Activated CD4-positive, alpha-beta T cell treated with anti-CD3 and anti-CD28 coated beads, Interleukin-2, amount 10 ng/mL, durations not matched to agents 24 days and 14 days (primary cell): ENCODE measurements at regions not wholly inside any gene's neighbourhood (a gene's known extent, or its start where the extent isn't known, plus 50 kb on each side); places are given as distances from the start of the nearest gene placed in this dataset.

Experiments
- DNase-seq: peaks from one replicate; pipeline ENCODE4 v3.0.0; 2022
- H3K27ac Mint-ChIP-seq: one replicate; pipeline ENCODE4 v1.8.0; 2022; ENCODE audit warnings: mild to moderate bottlenecking, mixed read lengths
- H3K27me3 Mint-ChIP-seq: one replicate; pipeline ENCODE4 v1.8.0; 2022; ENCODE audit warnings: mixed read lengths
- H3K36me3 Mint-ChIP-seq: one replicate; pipeline ENCODE4 v1.8.0; 2022; ENCODE audit warnings: low read depth, mild to moderate bottlenecking, mixed read lengths
- H3K4me1 Mint-ChIP-seq: one replicate; pipeline ENCODE4 v1.8.0; 2021; ENCODE audit warnings: mixed read lengths
- H3K4me3 Mint-ChIP-seq: one replicate; pipeline ENCODE4 v1.8.0; 2022; ENCODE audit warnings: mild to moderate bottlenecking, moderate library complexity, mixed read lengths
- H3K9me3 Mint-ChIP-seq: one replicate; pipeline ENCODE4 v1.8.0; 2021; ENCODE audit warnings: mixed read lengths
- intact Hi-C: fragments of 100-400 bp; cut with micrococcal nuclease; formaldehyde crosslinking; loops from one replicate; pipeline ENCODE4 v1.15.1; 2023

- intact Hi-C loops, result no loop called here
- Mint-ChIP-seq H3K36me3 (no peaks in the 10 kb centered on the region), H3K9me3 (no peaks in the 10 kb centered on the region), H3K27ac (no peak overlapping the region), H3K27me3 (peaks cover 16% of the 10 kb centered on the region), H3K4me1 (no peaks in the 10 kb centered on the region), H3K4me3 (no peak overlapping the region)
- DNase-seq, result no peak
Observed at GRCh38 chr1:42043811-42044210, 109.4 kb upstream of the GUCA2B start.

GRCh38 chr1:42043182-42043581 is 110.0 kb upstream of the GUCA2B start:
- Mint-ChIP-seq H3K4me1 (no peaks in the 10 kb centered on the region), H3K4me3 (no peak overlapping the region), H3K36me3 (no peaks in the 10 kb centered on the region), H3K27ac (no peak overlapping the region), H3K9me3 (no peaks in the 10 kb centered on the region), H3K27me3 (peaks cover 14% of the 10 kb centered on the region)
- DNase-seq, result no peak
- intact Hi-C loops, result no loop called here

- no peaks in the 10 kb centered on the region for H3K36me3 Mint-ChIP-seq
- no peak overlapping the region for H3K4me3 Mint-ChIP-seq
- peaks cover 2% of the 10 kb centered on the region for H3K4me1 Mint-ChIP-seq
- H3K27ac Mint-ChIP-seq, result no peak overlapping the region
- no peak for DNase-seq
- H3K27me3 Mint-ChIP-seq, result peaks cover 13% of the 10 kb centered on the region
- no peaks in the 10 kb centered on the region for H3K9me3 Mint-ChIP-seq
- intact Hi-C loops, result no loop called here
Observed at GRCh38 chr1:42041031-42041430, 112.2 kb upstream of the GUCA2B start.

- no peaks in the 10 kb centered on the region for H3K9me3 Mint-ChIP-seq
- H3K36me3 Mint-ChIP-seq, result no peaks in the 10 kb centered on the region
- intact Hi-C loops, result no loop called here
- H3K27me3 Mint-ChIP-seq, result peaks cover 13% of the 10 kb centered on the region
- peaks cover 2% of the 10 kb centered on the region for H3K4me1 Mint-ChIP-seq
- no peak overlapping the region for H3K4me3 Mint-ChIP-seq
- no peak for DNase-seq
- no peak overlapping the region for H3K27ac Mint-ChIP-seq
Observed at GRCh38 chr1:42040159-42040558, 113.1 kb upstream of the GUCA2B start.

GRCh38 chr1:42038261-42038660 is 114.9 kb upstream of the GUCA2B start:
- H3K9me3 Mint-ChIP-seq, result no peaks in the 10 kb centered on the region
- H3K4me3 Mint-ChIP-seq, result no peak overlapping the region
- intact Hi-C loops, result loop anchor here (5.0 kb wide), 2 partner anchors 231 to 466 kb away; no protein-coding TSS in a partner anchor
- no peaks in the 10 kb centered on the region for H3K36me3 Mint-ChIP-seq
- peaks cover 11% of the 10 kb centered on the region for H3K4me1 Mint-ChIP-seq
- no peak for DNase-seq
- H3K27me3 Mint-ChIP-seq, result peaks cover 10% of the 10 kb centered on the region
- no peak overlapping the region for H3K27ac Mint-ChIP-seq

- no peak for DNase-seq
- Mint-ChIP-seq H3K9me3 (no peaks in the 10 kb centered on the region), H3K4me1 (peaks cover 16% of the 10 kb centered on the region), H3K27me3 (peaks cover 10% of the 10 kb centered on the region), H3K4me3 (no peak overlapping the region), H3K27ac (no peak overlapping the region), H3K36me3 (no peaks in the 10 kb centered on the region)
- intact Hi-C loops, result loop anchor here (5.0 kb wide), 2 partner anchors 230 to 465 kb away; no protein-coding TSS in a partner anchor
Observed at GRCh38 chr1:42037586-42037985, 115.6 kb upstream of the GUCA2B start.

GRCh38 chr1:42037161-42037560 is 116.0 kb upstream of the GUCA2B start:
- Mint-ChIP-seq H3K9me3 (no peaks in the 10 kb centered on the region), H3K4me1 (peaks cover 18% of the 10 kb centered on the region), H3K4me3 (no peak overlapping the region), H3K27ac (no peak overlapping the region), H3K27me3 (peaks cover 10% of the 10 kb centered on the region), H3K36me3 (no peaks in the 10 kb centered on the region)
- no peak for DNase-seq
- intact Hi-C loops, result loop anchor here (5.0 kb wide), 2 partner anchors 230 to 465 kb away; no protein-coding TSS in a partner anchor

- peak; percentile 99 for DNase-seq
- H3K4me1 Mint-ChIP-seq, result peaks cover 27% of the 10 kb centered on the region
- peaks cover 4% of the 10 kb centered on the region for H3K9me3 Mint-ChIP-seq
- intact Hi-C loops, result loop anchor here (2.0 to 5.0 kb wide), 3 partner anchors 117 to 464 kb away; partner anchors contain the start of gene HIVEP3
- peak overlapping the region; percentile 31 for H3K27ac Mint-ChIP-seq
- no peaks in the 10 kb centered on the region for H3K36me3 Mint-ChIP-seq
- H3K27me3 Mint-ChIP-seq, result peaks cover 10% of the 10 kb centered on the region
- H3K4me3 Mint-ChIP-seq, result peak overlapping the region; percentile 82
Observed at GRCh38 chr1:42035830-42036604, 117.2 kb upstream of the GUCA2B start.

GRCh38 chr1:42035205-42035829 is 116.6 kb upstream of the HIVEP3 start:
- Mint-ChIP-seq H3K4me1 (peaks cover 28% of the 10 kb centered on the region), H3K9me3 (peaks cover 5% of the 10 kb centered on the region), H3K4me3 (peak overlapping the region; percentile 88), H3K27ac (peak overlapping the region; percentile 54), H3K36me3 (no peaks in the 10 kb centered on the region), H3K27me3 (peaks cover 10% of the 10 kb centered on the region)
- intact Hi-C loops, result loop anchor here (2.0 to 5.0 kb wide), 3 partner anchors 117 to 463 kb away; partner anchors contain the start of gene HIVEP3
- no peak for DNase-seq

GRCh38 chr1:42034426-42034825 is 115.7 kb upstream of the HIVEP3 start:
- DNase-seq, result no peak
- Mint-ChIP-seq H3K27ac (peak overlapping the region; percentile 54), H3K27me3 (peaks cover 10% of the 10 kb centered on the region), H3K4me1 (peaks cover 28% of the 10 kb centered on the region), H3K4me3 (peak overlapping the region; percentile 88), H3K36me3 (no peaks in the 10 kb centered on the region), H3K9me3 (peaks cover 5% of the 10 kb centered on the region)
- intact Hi-C loops, result loop anchor here (2.0 to 5.0 kb wide), 2 partner anchors 116 to 372 kb away; partner anchors contain the start of gene HIVEP3

- Mint-ChIP-seq H3K4me3 (no peak overlapping the region), H3K27ac (no peak overlapping the region)
Observed at GRCh38 chr1:42033629-42034028, 114.9 kb upstream of the HIVEP3 start.

GRCh38 chr1:42017730-42018129 is 99.0 kb upstream of the HIVEP3 start:
- peaks cover 3% of the 10 kb centered on the region for H3K9me3 Mint-ChIP-seq
- DNase-seq, result peak; percentile 7
- H3K4me1 Mint-ChIP-seq, result peaks cover 21% of the 10 kb centered on the region
- peaks cover 5% of the 10 kb centered on the region for H3K36me3 Mint-ChIP-seq
- intact Hi-C loops, result loop anchor here (1.0 kb wide), 1 partner anchor 66 kb away; no protein-coding TSS in a partner anchor
- H3K27ac Mint-ChIP-seq, result no peak overlapping the region
- no peak overlapping the region for H3K4me3 Mint-ChIP-seq
- peaks cover 4% of the 10 kb centered on the region for H3K27me3 Mint-ChIP-seq

More at GRCh38 chr1:42033629-42034028, 114.9 kb upstream of the HIVEP3 start:
- intact Hi-C loops, result loop anchor here (2.0 to 5.0 kb wide), 2 partner anchors 115 to 371 kb away; partner anchors contain the start of gene HIVEP3
- DNase-seq, result no peak
- Mint-ChIP-seq H3K9me3 (peaks cover 5% of the 10 kb centered on the region), H3K36me3 (no peaks in the 10 kb centered on the region), H3K4me1 (peaks cover 28% of the 10 kb centered on the region), H3K27me3 (peaks cover 10% of the 10 kb centered on the region)

- intact Hi-C loops, result loop anchor here (1.0 kb wide), 1 partner anchor 66 kb away; no protein-coding TSS in a partner anchor
- peak; percentile 51 for DNase-seq
- Mint-ChIP-seq H3K4me1 (peaks cover 21% of the 10 kb centered on the region), H3K27ac (no peak overlapping the region), H3K36me3 (peaks cover 5% of the 10 kb centered on the region), H3K4me3 (no peak overlapping the region), H3K27me3 (peaks cover under 1% of the 10 kb centered on the region), H3K9me3 (peaks cover 3% of the 10 kb centered on the region)
Observed at GRCh38 chr1:42017259-42017658, 98.5 kb upstream of the HIVEP3 start.

- peak; percentile 46 for DNase-seq
- no peaks in the 10 kb centered on the region for H3K27me3 Mint-ChIP-seq
- peaks cover 5% of the 10 kb centered on the region for H3K36me3 Mint-ChIP-seq
- intact Hi-C loops, result no loop called here
- no peak overlapping the region for H3K27ac Mint-ChIP-seq
- peaks cover 11% of the 10 kb centered on the region for H3K9me3 Mint-ChIP-seq
- H3K4me3 Mint-ChIP-seq, result no peak overlapping the region
- peaks cover 24% of the 10 kb centered on the region for H3K4me1 Mint-ChIP-seq
Observed at GRCh38 chr1:42014823-42015222, 96.1 kb upstream of the HIVEP3 start.
